Right renal pelvis (tissue), 4 donors: ENCODE measurements at regions not wholly inside any gene's neighbourhood (a gene's known extent, or its start where the extent isn't known, plus 50 kb on each side); places are given as distances from the start of the nearest gene placed in this dataset.
"Not testable (repeated sequence)": the region's sequence is repeated elsewhere in the genome, so short reads cannot be mapped to it uniquely, and the experiment has no call there.

Experiments used
- DNase-seq, 4 donors: peaks; one replicate each; pipeline ENCODE4 v3.0.0-alpha.2; 2013; ENCODE audit warnings: low read depth in 4 of 4, low spot score in 3 of 4, missing footprints in 1 of 4

- no peak for DNase-seq
Observed at GRCh38 chr3:95775486-95776094, 1038.8 kb upstream of the EPHA6 start.

- no peak for DNase-seq
Observed at GRCh38 chr3:95781598-95781997, 1032.8 kb upstream of the EPHA6 start.

- DNase-seq = no peak
Observed at GRCh38 chr3:95789111-95789510, 1025.3 kb upstream of the EPHA6 start.

- DNase-seq = no peak
Observed at GRCh38 chr3:95797081-95797480, 1017.3 kb upstream of the EPHA6 start.

- no peak for DNase-seq
Observed at GRCh38 chr3:95798628-95799027, 1015.8 kb upstream of the EPHA6 start.

GRCh38 chr3:95810462-95810861 lies 1003.9 kb upstream of the EPHA6 start:
- no peak for DNase-seq

GRCh38 chr3:95813244-95813643 lies 1001.1 kb upstream of the EPHA6 start:
- no peak for DNase-seq

- no peak for DNase-seq
Observed at GRCh38 chr3:95815828-95816227, 998.6 kb upstream of the EPHA6 start.

GRCh38 chr3:95826419-95826818 lies 988.0 kb upstream of the EPHA6 start:
- no peak for DNase-seq

- DNase-seq = no peak
Observed at GRCh38 chr3:95832146-95832545, 982.2 kb upstream of the EPHA6 start.

GRCh38 chr3:95860628-95861027 lies 953.8 kb upstream of the EPHA6 start:
- not testable (repeated sequence) for DNase-seq

- no peak for DNase-seq
Observed at GRCh38 chr3:95883801-95884200, 930.6 kb upstream of the EPHA6 start.

GRCh38 chr3:95886616-95887015 lies 927.8 kb upstream of the EPHA6 start:
- DNase-seq = no peak

GRCh38 chr3:95887114-95887513 lies 927.3 kb upstream of the EPHA6 start:
- no peak for DNase-seq

GRCh38 chr3:95894820-95895219 lies 919.6 kb upstream of the EPHA6 start:
- DNase-seq = no peak

GRCh38 chr3:95899494-95899893 lies 914.9 kb upstream of the EPHA6 start:
- DNase-seq = no peak

- DNase-seq = no peak
Observed at GRCh38 chr3:95899911-95900310, 914.5 kb upstream of the EPHA6 start.

GRCh38 chr3:95901948-95902347 lies 912.4 kb upstream of the EPHA6 start:
- no peak for DNase-seq

- no peak for DNase-seq
Observed at GRCh38 chr3:95905182-95905581, 909.2 kb upstream of the EPHA6 start.

- DNase-seq = no peak
Observed at GRCh38 chr3:95911767-95912166, 902.6 kb upstream of the EPHA6 start.

- no peak for DNase-seq
Observed at GRCh38 chr3:95923496-95924210, 890.7 kb upstream of the EPHA6 start.

- no peak for DNase-seq
Observed at GRCh38 chr3:95926904-95927501, 887.4 kb upstream of the EPHA6 start.
